GM21360 (cell line): ENCODE measurements at regions not wholly inside any gene's neighbourhood (a gene's known extent, or its start where the extent isn't known, plus 50 kb on each side); places are given as distances from the start of the nearest gene placed in this dataset.

ENCODE experiments used
- ATAC-seq: cut with Tn5 transposase; IDR thresholded peaks from one replicate; pipeline ENCODE4 v1.9.1; 2021; ENCODE audit warnings: mild to moderate bottlenecking, moderate library complexity; ENCODE audit not compliant: unreplicated experiment

- no peak for ATAC-seq
Measured at GRCh38 chr9:81214975-81215374, 474.4 kb downstream of the TLE1 start.

DNA sequence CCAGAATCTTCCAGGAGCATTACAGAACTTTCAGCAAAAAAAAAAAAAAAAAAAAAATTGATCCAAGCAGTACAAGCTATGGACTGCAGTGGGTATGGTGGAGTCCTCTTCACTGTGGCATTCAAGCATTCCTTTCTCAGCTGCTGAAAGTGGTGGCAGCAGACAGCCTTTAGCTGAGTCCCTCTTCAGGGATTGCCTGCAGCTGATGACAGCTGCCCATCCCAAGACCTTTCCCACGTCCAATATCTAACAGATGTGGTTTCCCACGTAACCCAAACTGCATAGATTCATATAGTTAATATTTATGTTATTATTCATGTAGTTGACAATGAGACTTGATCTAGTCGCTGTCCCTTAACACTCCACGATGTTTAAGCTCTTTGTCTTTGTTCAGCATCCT, 475.9 kb downstream of the TLE1 start:
- no peak for ATAC-seq

DNA sequence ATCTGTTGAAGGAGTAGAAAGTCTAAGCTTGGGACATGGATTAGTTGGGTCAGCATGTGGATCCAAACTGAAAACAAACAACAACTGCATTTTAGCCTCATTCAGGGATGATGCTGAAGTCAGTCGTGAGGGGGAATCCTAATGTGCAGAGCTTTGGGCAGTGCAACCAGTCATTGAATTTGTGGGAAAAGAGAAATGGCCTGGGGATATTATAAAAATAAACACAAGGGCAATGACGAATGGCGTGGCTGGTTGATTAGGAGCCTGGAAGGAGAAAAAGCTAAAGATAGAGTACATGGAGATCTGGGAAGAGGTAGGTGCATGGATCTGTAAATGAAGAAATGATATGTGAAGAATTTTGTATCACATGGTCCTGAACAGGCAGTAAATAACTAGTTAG, 477.6 kb downstream of the TLE1 start:
- ATAC-seq, result no peak

DNA sequence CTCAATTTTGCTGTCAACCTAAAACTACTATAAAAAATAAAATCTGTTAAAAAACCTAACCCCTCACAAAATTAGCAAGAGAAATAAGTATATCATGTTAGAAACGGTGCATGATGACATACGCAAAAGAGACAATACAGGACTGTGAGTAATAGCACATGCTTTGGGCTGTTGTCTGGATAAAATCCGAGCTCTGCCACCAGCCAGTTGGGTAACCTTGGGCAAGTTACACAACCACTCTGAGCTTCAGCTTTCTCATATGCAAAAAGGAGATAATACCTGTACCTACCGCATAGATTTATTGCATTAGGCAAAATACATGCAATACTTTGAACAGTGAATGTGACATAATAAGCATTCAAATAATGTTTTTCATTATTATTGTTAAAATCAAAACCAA, 481.7 kb downstream of the TLE1 start:
- no peak for ATAC-seq

DNA sequence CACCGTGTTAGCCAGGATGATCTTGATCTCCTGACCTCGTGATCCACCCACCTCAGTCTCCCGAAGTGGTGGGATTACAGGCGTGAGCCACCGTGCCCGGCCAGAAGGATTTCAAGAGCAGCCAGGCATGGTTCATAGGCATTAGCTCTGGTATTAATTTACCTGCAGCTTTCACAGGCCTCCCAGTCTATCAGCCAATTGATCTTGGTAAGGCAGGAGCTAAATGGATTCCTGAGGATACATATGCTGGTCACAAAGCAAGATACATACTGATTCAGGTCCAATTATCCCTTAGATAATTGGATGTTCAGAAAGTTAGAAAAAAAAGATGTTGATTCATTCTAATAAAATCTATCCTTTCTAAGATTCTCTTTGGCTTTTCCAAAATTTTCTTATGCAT, 487.1 kb downstream of the TLE1 start:
- ATAC-seq, result no peak

GRCh38 chr9:81195206-81195605, 494.1 kb downstream of the TLE1 start:
- no peak for ATAC-seq

- no peak for ATAC-seq
Measured at GRCh38 chr9:81193362-81194339, 495.7 kb downstream of the TLE1 start.

GRCh38 chr9:81191222-81191621, 498.1 kb downstream of the TLE1 start:
- ATAC-seq, result no peak

DNA sequence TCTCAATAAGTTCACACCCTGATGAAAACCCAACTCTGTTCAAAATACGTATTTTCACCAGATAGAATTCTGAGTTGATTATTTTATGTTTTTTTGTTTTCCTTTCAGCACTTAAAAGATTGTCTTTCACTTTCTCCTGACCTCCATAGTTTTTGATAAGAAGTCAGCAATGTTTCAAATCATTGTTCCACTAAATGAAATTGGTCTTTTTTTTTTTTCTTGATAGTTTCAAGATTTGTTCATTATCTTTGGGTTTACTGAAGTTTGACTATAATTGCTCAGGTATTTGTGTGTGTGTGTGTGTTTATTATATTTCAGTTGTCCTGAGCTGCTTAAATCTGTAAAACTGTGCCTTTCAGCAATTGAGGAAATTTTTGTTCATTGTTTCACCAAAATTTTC, 498.7 kb downstream of the TLE1 start:
- no peak for ATAC-seq

DNA sequence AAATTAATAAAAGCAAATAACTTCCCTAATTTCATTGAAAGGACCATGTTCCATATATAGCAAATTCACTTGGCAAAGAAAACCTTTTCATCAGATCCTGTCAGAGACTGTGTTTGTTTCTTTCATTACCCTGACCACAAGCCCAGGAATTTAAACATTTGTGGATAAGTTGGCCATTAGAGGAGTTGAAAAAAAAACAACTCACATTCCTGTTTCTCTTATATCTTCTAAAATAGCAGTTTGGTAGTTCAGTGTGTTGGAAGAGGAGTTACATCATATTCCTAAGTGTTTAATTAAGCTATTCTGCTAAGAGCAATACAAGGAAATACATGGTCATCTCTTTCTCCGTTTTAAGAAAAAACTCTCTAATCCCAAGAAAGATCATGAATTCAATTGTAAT, 505.6 kb downstream of the TLE1 start:
- ATAC-seq, result no peak

DNA sequence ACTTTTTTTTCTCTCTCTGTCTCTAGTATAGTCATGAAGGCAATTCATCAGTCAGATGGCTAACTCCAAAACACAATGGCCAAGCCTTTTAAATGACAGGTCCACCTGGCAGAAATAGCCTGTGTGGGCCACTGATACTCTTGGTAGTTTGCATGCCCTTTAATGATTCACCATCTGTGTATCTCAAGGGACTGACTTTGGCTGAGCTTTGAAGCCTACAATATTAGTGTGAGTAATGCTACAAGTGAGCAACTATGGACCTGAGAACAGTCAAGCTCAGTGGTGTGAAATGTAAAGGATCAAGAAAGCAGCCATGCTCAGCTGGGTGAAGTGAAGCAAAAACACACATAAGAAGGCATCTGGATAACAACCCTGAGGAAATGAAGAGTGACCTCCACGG, 506.9 kb downstream of the TLE1 start:
- ATAC-seq, result no peak

DNA sequence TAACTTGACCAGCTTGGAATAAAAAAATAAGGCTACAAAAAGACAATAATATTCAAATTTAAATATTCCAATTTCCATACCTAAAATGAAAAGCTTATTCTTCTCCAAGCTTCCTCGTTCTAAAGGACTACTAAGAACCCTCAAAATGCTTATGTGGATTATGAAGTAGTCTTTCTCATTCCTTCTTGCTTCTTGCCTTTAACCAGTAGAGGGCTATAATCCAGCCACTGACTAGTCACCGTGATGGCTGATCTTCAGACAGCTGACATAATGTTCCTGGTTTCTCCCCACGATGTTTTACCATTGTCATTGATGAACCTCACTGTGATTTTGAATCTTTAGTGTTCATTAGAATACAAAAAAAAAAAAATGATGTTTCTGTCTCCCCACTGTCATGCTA, 515.3 kb downstream of the TLE1 start:
- ATAC-seq, result no peak

- ATAC-seq, result no peak
Measured at GRCh38 chr9:81171689-81172088, 517.7 kb downstream of the TLE1 start.

GRCh38 chr9:81162361-81162760, 527.0 kb downstream of the TLE1 start:
- no peak for ATAC-seq

GRCh38 chr9:81156381-81156780, 533.0 kb downstream of the TLE1 start:
- ATAC-seq, result no peak

- no peak for ATAC-seq
Measured at GRCh38 chr9:81150016-81150625, 539.2 kb downstream of the TLE1 start.

DNA sequence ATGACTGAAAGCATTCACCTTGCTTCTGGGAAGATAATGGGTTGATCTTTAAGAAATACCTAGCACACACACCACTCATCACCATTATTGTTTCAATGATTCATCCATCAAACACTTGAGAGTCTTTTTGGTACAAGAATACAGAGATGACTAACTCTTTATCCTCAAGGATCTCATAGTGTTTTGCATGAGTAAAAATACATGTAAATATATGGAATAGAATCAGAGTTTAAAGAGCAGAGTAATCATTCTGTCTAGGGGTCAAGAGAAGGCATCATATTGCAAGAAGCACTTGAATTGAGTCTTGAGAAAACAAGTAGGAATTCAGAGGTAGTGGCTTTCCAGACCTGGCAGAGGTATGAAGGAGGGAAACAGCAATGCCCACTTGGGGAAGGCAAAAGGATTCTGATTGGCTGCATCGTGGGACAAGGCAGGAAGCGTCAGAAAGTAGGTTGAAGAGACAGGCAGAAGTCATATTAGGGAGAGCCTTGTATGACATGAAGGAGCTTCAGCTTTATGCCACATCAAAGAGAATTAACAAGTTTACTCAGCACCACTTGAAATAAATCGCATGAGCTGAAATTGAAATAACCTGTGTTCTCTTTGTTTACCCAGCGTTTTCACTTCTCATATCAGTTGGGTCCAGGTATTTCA, 542.5 kb downstream of the TLE1 start:
- ATAC-seq, result no peak

GRCh38 chr9:81146241-81146640, 543.1 kb downstream of the TLE1 start:
- ATAC-seq, result no peak

DNA sequence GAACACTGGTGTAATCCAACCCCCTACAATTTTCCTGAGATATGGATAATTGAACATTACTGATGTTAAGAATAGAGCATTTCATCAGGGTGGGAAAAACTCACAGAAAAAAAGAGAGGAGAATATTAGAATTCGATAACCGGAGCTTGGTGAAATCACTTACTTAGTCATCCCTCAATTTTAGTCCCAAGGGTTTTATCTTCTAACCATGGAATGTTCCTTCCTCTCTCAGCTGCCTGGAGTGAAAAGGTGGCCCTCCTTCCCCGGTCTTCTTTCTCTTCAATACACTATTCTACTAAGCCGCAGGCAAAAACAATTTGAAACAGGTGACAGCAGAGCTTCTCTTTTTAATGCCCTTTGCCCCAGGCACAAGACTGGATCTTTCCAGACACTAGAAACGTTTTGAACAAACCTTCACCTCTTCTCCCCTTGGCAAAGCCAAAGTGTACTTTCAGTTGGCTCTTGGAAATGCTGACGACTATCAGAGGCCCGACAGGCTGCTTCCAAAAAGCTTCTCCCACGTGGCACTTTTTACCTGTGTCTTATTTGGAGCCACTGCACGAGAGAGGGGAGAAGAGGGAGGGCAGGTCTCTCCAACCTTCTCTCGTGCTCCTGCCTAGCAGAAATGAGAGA, 543.9 kb downstream of the TLE1 start:
- ATAC-seq, result no peak

DNA sequence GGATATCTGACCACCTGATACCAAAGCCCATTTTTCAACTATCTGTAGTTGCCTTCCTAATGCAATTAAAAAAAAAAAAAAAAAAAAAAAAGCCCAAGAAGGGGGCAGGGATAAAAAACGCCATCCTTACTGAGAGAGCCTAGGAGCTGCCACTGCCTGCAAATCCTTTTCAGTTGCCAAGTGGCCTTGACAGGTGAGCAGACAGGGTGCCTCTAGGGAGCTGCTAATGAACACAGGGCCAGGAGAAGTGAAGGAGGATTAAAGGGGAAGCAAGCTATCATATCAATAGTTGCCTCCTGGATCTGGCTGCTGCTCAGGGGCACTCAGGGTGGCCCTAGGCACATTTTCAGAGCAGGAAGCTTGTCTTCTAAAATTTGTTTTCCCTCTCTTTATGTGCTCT, 547.4 kb downstream of the TLE1 start:
- ATAC-seq, result no peak

DNA sequence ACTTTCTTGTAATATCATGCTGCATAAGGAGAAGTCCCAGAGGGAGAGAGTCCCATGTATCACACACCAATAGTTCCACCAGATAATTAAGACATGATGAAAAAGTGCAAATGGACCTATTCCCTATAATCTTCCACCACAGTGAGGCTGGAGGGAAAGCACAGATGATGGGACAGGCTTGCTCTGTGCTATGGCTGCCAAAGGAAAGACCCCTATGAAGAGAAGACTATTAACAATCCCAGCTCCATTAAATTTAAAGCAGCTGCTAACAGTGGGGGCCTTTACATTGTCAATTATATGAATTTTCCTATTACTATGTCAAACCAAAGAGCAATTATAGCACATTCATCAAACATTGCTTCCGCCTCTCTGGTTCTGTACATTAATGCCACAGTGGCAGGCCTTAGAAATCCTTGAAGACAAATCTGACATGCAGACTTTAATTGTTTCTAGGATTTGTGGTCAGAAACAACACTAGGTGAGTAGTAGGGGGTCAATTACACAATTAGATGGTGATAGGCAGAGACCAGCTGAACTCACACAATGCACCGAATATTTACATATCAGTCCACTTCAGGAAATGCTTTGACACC, 551.3 kb downstream of the TLE1 start:
- no peak for ATAC-seq
